CD4-positive, alpha-beta T cell treated with Interleukin-6 at 100 ng/mL for 8 hours (primary cell): ENCODE measurements at regions not wholly inside any gene's neighbourhood (a gene's known extent, or its start where the extent isn't known, plus 50 kb on each side); places are given as distances from the start of the nearest gene placed in this dataset.
"Not testable (repeated sequence)": the region's sequence is repeated elsewhere in the genome, so short reads cannot be mapped to it uniquely, and the experiment has no call there.

ENCODE experiments used
- DNase-seq: peaks from one replicate; pipeline ENCODE4 v3.0.0-alpha.2; 2020; ENCODE audit warnings: mixed read lengths, low spot score

- no peak for DNase-seq
Observed at GRCh38 chr3:174457758-174458157, 401.4 kb upstream of the NAALADL2 start.

DNA sequence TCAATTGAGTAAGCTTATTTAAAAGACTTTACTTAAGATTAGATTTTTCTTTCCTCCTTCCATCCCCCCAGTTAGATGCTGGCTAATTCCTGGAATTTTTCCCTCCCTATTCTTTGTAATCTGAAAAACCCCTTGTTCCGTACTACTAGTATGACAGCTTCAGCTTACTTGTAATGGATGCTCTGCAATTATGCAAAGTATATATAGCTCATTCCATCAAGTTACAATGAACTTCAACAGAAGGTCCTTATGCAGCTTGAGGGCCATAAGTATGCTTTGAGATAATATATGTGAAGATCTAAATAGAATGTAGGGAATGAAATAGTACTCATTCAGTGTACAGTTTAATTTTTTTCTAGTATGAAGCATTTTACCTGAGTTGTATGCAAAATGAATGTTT lies 398.3 kb upstream of the NAALADL2 start:
- DNase-seq: no peak

GRCh38 chr3:174462916-174463315 lies 396.2 kb upstream of the NAALADL2 start:
- no peak for DNase-seq

DNA sequence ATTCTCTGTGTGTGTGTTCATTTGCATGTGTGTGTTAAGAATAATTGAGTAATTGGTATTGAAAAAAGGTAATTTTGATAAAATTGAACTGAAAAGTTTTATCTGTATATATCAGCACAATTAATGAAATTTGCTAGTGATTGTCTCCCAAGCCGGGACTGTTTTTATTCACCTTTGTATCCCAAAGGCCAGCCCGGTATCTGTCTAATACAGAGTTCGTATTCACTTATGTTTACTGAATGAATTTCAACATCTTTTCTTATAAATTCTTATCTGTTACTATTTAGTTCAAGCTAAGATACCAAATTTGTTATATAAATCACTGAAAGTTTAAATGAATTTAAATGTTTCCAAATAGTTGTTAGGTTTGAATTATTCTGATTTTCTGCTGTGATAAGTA lies 394.0 kb upstream of the NAALADL2 start:
- DNase-seq: no peak

DNA sequence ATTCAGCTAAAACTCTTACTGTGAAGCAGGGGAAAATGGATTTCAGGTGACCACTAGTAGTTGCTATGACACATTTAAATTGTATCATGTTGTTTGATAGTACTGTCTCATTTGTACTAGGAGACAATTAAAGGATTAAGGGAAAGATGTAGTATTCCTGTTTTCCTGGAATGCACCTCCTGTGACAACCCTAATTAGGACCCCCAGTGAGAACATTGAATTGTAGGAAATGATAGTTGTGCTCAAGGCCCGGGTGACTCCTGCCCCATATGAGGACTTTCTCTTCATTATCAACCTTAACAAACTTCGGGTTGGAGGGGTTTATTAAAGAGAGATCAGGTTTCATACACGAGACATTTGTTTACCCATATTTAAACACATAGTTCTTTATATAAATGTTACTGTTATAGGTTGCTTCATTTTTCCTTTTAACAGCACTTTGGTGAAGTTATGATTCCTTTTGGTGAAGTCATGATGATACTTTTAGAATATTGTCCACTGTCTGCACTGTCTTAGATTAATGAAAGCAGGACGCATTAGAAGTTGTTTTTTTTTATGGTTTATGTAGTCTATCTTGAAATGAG lies 392.6 kb upstream of the NAALADL2 start:
- DNase-seq: no peak

DNA sequence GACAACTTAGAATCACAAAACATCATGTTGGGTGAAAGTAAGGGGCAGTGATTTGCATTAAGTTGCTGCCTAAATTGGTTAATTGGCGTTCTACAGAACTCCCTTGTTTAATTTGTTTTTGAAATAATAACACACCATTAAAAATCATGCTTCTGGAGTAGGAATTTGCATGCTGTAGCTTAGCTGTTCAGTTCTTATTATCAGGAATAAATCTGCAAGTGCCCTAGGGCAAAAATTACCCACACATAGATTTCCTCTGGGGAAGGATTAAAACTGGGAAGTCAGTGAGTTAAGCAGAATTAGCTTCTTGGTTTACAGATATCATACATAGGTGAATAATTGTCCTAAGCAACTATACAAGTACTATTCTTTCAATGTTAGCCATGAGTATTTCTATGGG lies 381.6 kb upstream of the NAALADL2 start:
- DNase-seq: no peak

DNA sequence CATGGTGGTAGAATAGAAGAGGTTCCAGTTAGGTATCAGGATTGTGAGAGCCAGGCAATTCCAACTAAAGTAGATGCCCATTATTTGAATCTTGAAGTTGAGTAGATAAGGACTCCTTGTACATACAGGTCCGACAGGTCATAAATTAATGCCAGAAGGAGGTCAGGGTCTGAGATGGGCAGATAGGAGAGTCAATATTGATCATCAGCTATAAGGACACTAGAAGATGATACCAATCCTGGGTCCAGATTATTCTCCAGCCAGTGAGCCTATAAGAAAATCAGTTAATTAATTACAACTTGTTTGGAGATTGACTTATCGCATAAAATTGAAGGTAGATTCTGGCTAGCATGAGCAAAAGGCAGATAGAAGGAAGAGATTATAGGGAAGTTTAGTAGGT lies 378.4 kb upstream of the NAALADL2 start:
- no peak for DNase-seq

GRCh38 chr3:174482541-174482940 lies 376.6 kb upstream of the NAALADL2 start:
- DNase-seq: no peak

GRCh38 chr3:174483254-174483653 lies 375.9 kb upstream of the NAALADL2 start:
- no peak for DNase-seq

- not testable (repeated sequence) for DNase-seq
Observed at GRCh38 chr3:174483856-174484255, 375.3 kb upstream of the NAALADL2 start.

DNA sequence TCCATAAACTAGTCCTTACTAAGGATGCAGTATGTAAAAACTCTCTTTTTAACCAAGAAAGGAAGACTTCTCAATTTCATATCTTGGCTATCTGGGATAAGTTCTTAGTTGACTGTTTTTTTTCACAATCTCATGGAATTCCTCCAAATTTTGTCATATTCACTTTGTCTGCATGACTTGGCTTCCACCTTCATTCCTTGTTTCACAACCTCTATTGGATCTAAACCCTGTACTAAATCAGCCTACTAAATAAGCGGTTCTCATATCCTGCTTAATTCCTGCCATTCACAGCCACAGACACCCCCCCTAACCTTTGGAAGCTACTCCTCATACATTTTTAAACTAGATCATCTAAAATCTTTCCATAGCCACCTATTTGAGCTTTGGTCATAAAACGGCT lies 370.6 kb upstream of the NAALADL2 start:
- DNase-seq: no peak

GRCh38 chr3:174495311-174495710 lies 363.8 kb upstream of the NAALADL2 start:
- no peak for DNase-seq

DNA sequence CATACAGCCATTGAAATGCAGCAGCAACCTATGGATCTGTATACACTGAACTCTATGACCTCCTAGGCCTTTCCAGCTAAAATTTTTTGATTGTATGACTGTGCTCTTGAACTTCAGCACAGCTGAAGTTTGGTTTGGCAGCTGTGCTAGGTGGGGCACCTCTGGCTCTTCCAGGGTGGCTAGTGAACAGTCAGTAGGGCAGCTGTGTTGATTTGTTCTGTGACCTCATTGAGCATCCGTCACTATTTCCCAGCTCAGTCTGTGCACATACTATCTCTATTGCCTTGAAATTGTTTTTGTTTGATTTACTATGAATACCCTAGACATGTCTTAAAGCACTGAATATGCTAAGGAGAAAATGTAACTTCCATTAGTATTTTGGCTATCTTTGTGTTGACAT lies 363.2 kb upstream of the NAALADL2 start:
- no peak for DNase-seq

DNA sequence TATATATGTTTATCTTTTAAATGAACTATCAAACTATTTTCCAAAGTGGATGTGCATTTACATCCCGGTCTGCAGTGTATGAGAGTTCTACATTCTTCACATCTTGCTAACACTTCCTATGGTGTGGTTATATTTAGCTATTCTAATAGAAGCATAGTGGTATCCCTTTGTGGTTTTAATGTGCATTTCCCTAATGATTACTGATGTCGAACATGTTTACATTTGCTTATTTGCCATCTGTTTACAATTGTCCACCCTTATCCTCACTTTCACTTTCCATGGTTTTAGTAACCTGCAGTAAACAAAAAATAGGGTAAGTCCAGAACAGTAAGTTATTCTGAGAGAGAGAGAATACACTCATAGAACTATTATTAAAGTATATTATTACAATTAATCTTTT lies 360.5 kb upstream of the NAALADL2 start:
- DNase-seq: no peak

GRCh38 chr3:174505266-174505665 lies 353.9 kb upstream of the NAALADL2 start:
- no peak for DNase-seq

DNA sequence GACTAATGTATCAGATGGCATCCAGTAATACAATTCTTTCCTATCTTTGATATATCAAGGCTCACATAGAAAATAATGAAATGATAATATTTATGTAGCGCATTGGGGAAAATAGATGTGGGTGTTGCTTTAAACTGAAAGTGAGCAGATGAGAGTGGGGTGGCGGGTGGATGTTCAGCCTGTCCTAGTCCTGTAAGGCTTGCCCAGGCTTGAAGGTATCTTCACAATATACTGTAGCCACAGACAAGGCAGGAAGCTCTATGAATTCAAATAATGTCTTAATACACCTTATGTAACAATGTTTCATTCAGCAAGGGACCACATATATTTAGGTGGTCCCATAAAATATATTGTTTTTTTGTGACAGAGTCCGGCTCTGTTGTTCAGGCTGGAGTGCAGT lies 334.9 kb upstream of the NAALADL2 start:
- no peak for DNase-seq

DNA sequence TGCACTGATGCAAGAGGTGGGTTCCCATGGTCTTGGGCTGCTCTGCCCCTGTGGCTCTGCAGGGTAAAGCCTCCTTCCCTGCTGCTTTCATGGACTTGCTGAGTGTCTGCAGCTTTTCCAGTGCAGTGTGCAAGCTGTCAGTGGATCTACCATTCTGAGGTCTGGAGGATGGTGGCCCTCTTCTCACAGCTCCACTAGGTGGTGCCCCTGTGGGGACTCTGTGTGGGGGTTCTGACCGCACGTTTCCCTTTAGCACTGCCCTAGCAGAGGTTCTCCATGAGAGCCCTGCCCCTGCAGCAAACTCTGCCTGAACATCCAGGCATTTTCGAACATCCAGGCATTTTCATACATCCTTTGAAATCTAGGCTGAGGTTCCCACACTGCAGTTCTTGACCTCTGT lies 329.8 kb upstream of the NAALADL2 start:
- DNase-seq: no peak

- DNase-seq: no peak
Observed at GRCh38 chr3:174531262-174531982, 327.7 kb upstream of the NAALADL2 start.

DNA sequence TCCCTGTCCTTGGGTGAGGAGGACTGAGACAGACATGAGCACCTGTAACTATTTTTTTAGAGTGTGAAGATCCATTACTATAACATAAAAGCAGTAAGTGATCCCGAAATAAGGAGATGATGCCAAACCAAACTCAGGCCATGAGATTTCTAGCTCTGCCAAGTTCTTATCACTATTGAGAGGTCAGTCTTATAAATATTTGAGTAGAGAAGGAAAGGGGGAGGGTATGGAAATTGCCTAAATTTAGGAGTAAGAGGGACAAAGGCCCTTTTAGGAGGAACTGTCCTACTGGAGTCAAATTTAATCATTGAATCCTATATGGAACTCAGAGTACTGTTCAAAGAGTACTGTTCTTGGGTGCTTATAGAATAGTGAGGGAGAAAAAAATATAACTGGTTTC lies 326.9 kb upstream of the NAALADL2 start:
- DNase-seq: no peak

DNA sequence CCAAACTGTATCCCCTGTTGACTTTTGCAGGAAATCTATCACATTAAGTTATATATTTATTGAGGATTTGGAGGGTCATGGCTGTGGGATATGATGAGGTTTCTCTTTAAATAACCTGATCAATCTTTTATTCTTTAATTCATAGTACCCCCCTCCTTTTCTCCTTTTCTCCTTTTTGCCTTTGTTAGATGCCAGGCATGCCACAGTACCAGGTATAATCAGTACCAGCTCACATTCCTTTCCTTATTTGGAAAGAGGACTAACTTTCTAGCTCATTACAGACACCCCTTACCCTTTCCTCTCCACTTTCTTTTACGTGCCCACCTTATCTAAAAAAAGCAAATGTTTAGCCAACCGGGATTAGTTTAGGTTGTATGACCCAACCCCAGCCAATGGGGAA lies 326.4 kb upstream of the NAALADL2 start:
- DNase-seq: no peak

DNA sequence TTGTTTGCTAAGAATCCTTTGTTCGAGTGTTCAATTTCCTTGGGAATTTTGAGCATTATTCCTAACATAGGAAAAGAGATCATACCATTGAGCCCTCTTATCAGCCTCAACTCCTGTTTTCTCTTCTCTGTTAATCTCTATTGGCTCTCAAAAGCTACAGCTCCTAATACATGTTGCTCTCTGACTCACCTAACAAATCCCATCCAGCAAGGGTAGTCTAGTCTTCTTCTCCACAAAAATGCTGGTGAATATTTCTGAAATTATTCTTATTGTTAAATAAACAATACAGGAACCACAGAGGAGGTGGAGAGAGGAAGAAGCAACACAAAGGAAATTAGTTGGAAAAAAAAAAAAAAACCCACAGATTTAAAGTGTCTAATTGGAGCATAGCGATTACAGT lies 325.8 kb upstream of the NAALADL2 start:
- DNase-seq: no peak

GRCh38 chr3:174536319-174536718 lies 322.8 kb upstream of the NAALADL2 start:
- no peak for DNase-seq

GRCh38 chr3:174538151-174538550 lies 321.0 kb upstream of the NAALADL2 start:
- no peak for DNase-seq
